ENCODE measurements at regions not wholly inside any gene's neighbourhood (a gene's known extent, or its start where the extent isn't known, plus 50 kb on each side); places are given as distances from the start of the nearest gene placed in this dataset.

- no peak for DNase-seq (ENCODE audit: low read depth in 4 of 4, low spot score in 2 of 4)
These were observed 52.5 kb upstream of the NEDD4L start for GRCh38 chr18:57991552-57991951.

- no peak for DNase-seq (ENCODE audit: low read depth in 4 of 4, low spot score in 2 of 4)
These were observed 54.5 kb upstream of the NEDD4L start for GRCh38 chr18:57989536-57989935.

- peak in 1 of 4 donors; percentile 32 for DNase-seq (ENCODE audit: low read depth in 4 of 4, low spot score in 2 of 4)
These were observed 59.4 kb upstream of the NEDD4L start for GRCh38 chr18:57984490-57985115.

- no peak for DNase-seq (ENCODE audit: low read depth in 4 of 4, low spot score in 2 of 4)
These were observed 60.1 kb upstream of the NEDD4L start for GRCh38 chr18:57983965-57984364.

GRCh38 chr18:57983472-57983871 is 60.6 kb upstream of the NEDD4L start:
- no peak for DNase-seq (ENCODE audit: low read depth in 4 of 4, low spot score in 2 of 4)

GRCh38 chr18:57982372-57983021 is 61.5 kb upstream of the NEDD4L start:
- no peak for DNase-seq (ENCODE audit: low read depth in 4 of 4, low spot score in 2 of 4)

GRCh38 chr18:57981308-57982028 is 62.6 kb upstream of the NEDD4L start:
- no peak for DNase-seq (ENCODE audit: low read depth in 4 of 4, low spot score in 2 of 4)

- DNase-seq (ENCODE audit: low read depth in 4 of 4, low spot score in 2 of 4), result no peak
These were observed 63.3 kb upstream of the NEDD4L start for GRCh38 chr18:57980573-57981307.

- no peak for DNase-seq (ENCODE audit: low read depth in 4 of 4, low spot score in 2 of 4)
These were observed 67.7 kb upstream of the NEDD4L start for GRCh38 chr18:57976230-57976773.

GRCh38 chr18:57975805-57976204 is 68.2 kb upstream of the NEDD4L start:
- no peak for DNase-seq (ENCODE audit: low read depth in 4 of 4, low spot score in 2 of 4)

GRCh38 chr18:57974585-57975265 is 69.3 kb upstream of the NEDD4L start:
- DNase-seq (ENCODE audit: low read depth in 4 of 4, low spot score in 2 of 4), result no peak

GRCh38 chr18:57973889-57974288 is 70.1 kb upstream of the NEDD4L start:
- no peak for DNase-seq (ENCODE audit: low read depth in 4 of 4, low spot score in 2 of 4)

GRCh38 chr18:57970356-57971095 is 73.5 kb upstream of the NEDD4L start:
- DNase-seq (ENCODE audit: low read depth in 4 of 4, low spot score in 2 of 4), result no peak

GRCh38 chr18:57969824-57970223 is 74.2 kb upstream of the NEDD4L start:
- no peak for DNase-seq (ENCODE audit: low read depth in 4 of 4, low spot score in 2 of 4)

GRCh38 chr18:57965246-57965645 is 78.8 kb upstream of the NEDD4L start:
- DNase-seq (ENCODE audit: low read depth in 4 of 4, low spot score in 2 of 4), result no peak

GRCh38 chr18:57961876-57962505 is 82.0 kb upstream of the NEDD4L start:
- DNase-seq (ENCODE audit: low read depth in 4 of 4, low spot score in 2 of 4), result no peak

- DNase-seq (ENCODE audit: low read depth in 4 of 4, low spot score in 2 of 4), result no peak
These were observed 82.6 kb upstream of the NEDD4L start for GRCh38 chr18:57961411-57961810.

GRCh38 chr18:57959278-57959677 is 84.7 kb upstream of the NEDD4L start:
- peak in 2 of 4 donors; percentile 13 to 15 for DNase-seq (ENCODE audit: low read depth in 4 of 4, low spot score in 2 of 4)

- no peak for DNase-seq (ENCODE audit: low read depth in 4 of 4, low spot score in 2 of 4)
These were observed 86.8 kb upstream of the NEDD4L start for GRCh38 chr18:57957210-57957609.
